NT2/D1 (cell line): ENCODE measurements at regions not wholly inside any gene's neighbourhood (a gene's known extent, or its start where the extent isn't known, plus 50 kb on each side); places are given as distances from the start of the nearest gene placed in this dataset.

Experiments used
- SUZ12 ChIP-seq: IDR thresholded peaks from 2 replicates; pipeline ENCODE4 v1.6.1; 2011; ENCODE audit not compliant: insufficient read length, insufficient read depth; ENCODE audit errors: extremely low read depth
- YY1 ChIP-seq: IDR thresholded peaks from 2 replicates; pipeline ENCODE4 v1.6.1; 2011; ENCODE audit not compliant: insufficient read length, insufficient read depth

DNA sequence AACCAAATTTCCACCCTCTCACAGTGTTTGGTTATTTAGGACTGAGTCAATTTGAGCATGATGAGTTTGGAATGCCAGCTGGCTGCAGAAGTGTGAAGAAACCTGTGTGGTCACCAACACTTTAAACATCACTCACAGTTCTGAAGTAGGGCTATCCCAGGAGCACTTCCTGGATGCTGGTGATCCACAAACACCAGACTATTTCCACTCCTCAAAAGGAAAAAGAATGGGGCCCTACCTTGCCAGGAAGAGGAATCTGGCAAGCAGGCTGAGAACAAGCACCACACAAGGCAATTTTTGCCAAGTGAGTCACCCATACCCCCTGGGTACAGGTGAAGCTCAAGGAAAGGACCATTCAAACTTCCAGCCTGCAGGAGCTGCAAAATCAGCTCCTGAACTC lies 294.2 kb upstream of the PTGER4 start:
- no peak for TF ChIP-seq SUZ12
- no peak for TF ChIP-seq YY1
